ENCODE measurements at regions not wholly inside any gene's neighbourhood (a gene's known extent, or its start where the extent isn't known, plus 50 kb on each side); places are given as distances from the start of the nearest gene placed in this dataset.

- Histone ChIP-seq H4K20me1 (ENCODE audit: control insufficient read depth, insufficient read depth, insufficient read length) (no peaks in the 10 kb centered on the region), H3K79me2 (ENCODE audit: insufficient read depth, low read length) (no peaks in the 10 kb centered on the region), H3K4me2 (ENCODE audit: insufficient read depth, insufficient read length, low read length) (no peak overlapping the region), H3K9ac (ENCODE audit: extremely low read depth, insufficient read length, low read length) (no peak overlapping the region), H3K79me1 (ENCODE audit: insufficient read depth, low read depth, low read length, poor library complexity, severe bottlenecking) (no peaks in the 10 kb centered on the region), H4K8ac (replicated peaks; ENCODE audit: insufficient read length, low read depth, low read length) (no peak overlapping the region), H3K23ac (ENCODE audit: insufficient read length, low read depth, low read length) (no peak overlapping the region), H3T11ph (ENCODE audit: low read length) (no peak overlapping the region), H2BK20ac (ENCODE audit: low read depth, low read length, poor library complexity, severe bottlenecking) (no peak overlapping the region), H3K4ac (ENCODE audit: low read depth, low read length) (no peak overlapping the region), H3K4me1 (ENCODE audit: insufficient read depth, low read length) (no peaks in the 10 kb centered on the region), H2BK5ac (ENCODE audit: insufficient read length, low read length) (no peak overlapping the region), H4K91ac (ENCODE audit: insufficient read length, low read depth, low read length) (no peak overlapping the region), H3K56ac (ENCODE audit: insufficient read length, low read depth, low read length) (no peak overlapping the region), H2BK12ac (ENCODE audit: insufficient read length, low read depth, low read length) (no peak overlapping the region), H3K14ac (ENCODE audit: insufficient read depth, low read length) (no peak overlapping the region), H3K9me3 (ENCODE audit: control insufficient read depth, low read depth, low read length) (no peaks in the 10 kb centered on the region), H3K27ac (ENCODE audit: insufficient read length, low read depth, low read length) (no peak overlapping the region), H3K27me3 (ENCODE audit: insufficient read depth, low read length) (no peaks in the 10 kb centered on the region), H2BK15ac (ENCODE audit: low read depth, low read length) (no peak overlapping the region), H2AK5ac (ENCODE audit: insufficient read length, low read length) (no peak overlapping the region), H4K5ac (ENCODE audit: insufficient read length, low read depth, low read length) (no peak overlapping the region), H3K23me2 (ENCODE audit: insufficient read length, low read depth, low read length, poor library complexity, severe bottlenecking) (no peaks in the 10 kb centered on the region), H3K18ac (ENCODE audit: insufficient read length, low read depth, low read length) (no peak overlapping the region), H2AFZ (ENCODE audit: low read length) (no peak overlapping the region), H2BK120ac (ENCODE audit: low read depth, low read length, poor library complexity, severe bottlenecking) (no peak overlapping the region)
- Mint-ChIP-seq H3K27ac (no peak overlapping the region), H3K4me1 (no peaks in the 10 kb centered on the region), H3K9me3 (peaks cover 0 to under 1% of the 10 kb centered on the region in 2 experiments; a peak in 2 of 5 replicates), H3K36me3 (ENCODE audit: insufficient read depth in 1 of 3, low read depth in 3 of 3) (no peaks in the 10 kb centered on the region), H3K4me3 (no peak overlapping the region), H3K27me3 (ENCODE audit: low read depth) (no peaks in the 10 kb centered on the region)
- no peak for DNase-seq
- TF ChIP-seq CTCF (conservative IDR thresholded peaks at IDR 0.05) = no peak
- WGBS (ENCODE audit: extremely low coverage, insufficient read length, low lambda C conversion rate) = no CpG with 5 or more reads among the region's 1 CpG
Measured at GRCh38 chr11:96798445-96798844, 408.6 kb downstream of the JRKL start.
